ENCODE measurements at regions not wholly inside any gene's neighbourhood (a gene's known extent, or its start where the extent isn't known, plus 50 kb on each side); places are given as distances from the start of the nearest gene placed in this dataset.

DNA sequence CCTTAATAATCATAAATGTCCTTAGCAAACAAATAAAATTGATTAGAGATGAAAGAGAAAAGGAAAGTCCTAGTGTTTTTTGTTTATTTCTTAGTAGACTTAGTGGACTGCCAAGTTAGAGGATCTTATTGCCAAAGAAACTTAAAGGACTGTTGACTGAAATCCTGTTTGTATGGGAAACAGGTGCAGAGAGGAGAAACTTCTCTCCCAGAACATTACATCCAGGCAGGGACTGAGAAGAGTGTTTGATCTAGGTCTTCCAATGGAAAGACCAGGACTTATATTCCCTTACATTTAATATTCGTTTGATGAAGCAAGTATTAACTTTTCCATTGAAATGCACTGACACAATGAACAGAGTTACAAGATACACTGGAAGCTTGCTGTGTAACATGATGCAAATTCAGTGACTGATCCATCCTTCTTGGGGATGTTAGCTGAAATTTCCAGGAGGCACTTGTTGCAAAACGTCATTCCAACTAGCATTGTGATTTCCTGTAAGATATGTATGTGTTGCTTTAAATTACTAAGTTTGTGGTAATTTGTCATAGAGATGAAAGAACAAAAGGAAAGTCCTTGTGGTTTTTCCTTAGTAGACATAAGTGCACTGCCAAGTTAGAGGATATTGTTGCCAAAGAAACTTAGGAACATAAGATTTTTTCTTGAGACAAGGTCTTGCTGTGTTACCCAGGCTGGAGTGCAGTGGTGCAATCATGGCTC lies 505.6 kb downstream of the STIM2 start:
- TF ChIP-seq EZH2 (IDR thresholded peaks at IDR 0.05) (no peak), POLR2AphosphoS5 (IDR thresholded peaks at IDR 0.05; ENCODE audit: borderline replicate concordance, low read depth, low read length) (no peak)
